K562 (cell line): ENCODE measurements at regions not wholly inside any gene's neighbourhood (a gene's known extent, or its start where the extent isn't known, plus 50 kb on each side); places are given as distances from the start of the nearest gene placed in this dataset.

Experiments used
- REST ChIP-seq, 2 experiments: fragments of 450-650 bp; formaldehyde crosslinking in 1 of 2; IDR thresholded peaks; 2 replicates each; pipeline versions ENCODE4 v1.4.0 to v1.6.1; 2014 to 2020; ENCODE audit warnings: mild to moderate bottlenecking in 2 of 2, borderline replicate concordance in 1 of 2, low read depth in 1 of 2
- TFE3 ChIP-seq: fragments of 450-650 bp; formaldehyde crosslinking; IDR thresholded peaks from 2 replicates; pipeline ENCODE4 v1.4.0; 2020; ENCODE audit warnings: mild to moderate bottlenecking, mixed read lengths
- ZNF512 ChIP-seq: IDR thresholded peaks from 2 replicates; pipeline ENCODE4 v1.6.1; 2016; ENCODE audit warnings: missing genetic modification characterization, missing compliant biosample characterization

GRCh38 chr1:60681095-60681860 is 401.1 kb upstream of the NFIA start (continued):
- TF ChIP-seq ZNF512 (tag), result no peak
- TF ChIP-seq TFE3, result no peak
- TF ChIP-seq REST (IDR thresholded peaks at IDR 0.05; ENCODE audit: borderline replicate concordance), result no peak
- no peak for TF ChIP-seq REST (CRISPR knock-in tag; IDR thresholded peaks at IDR 0.05; ENCODE audit: low read depth)
